Sigmoid colon (tissue), 6 donors: ENCODE measurements at regions not wholly inside any gene's neighbourhood (a gene's known extent, or its start where the extent isn't known, plus 50 kb on each side); places are given as distances from the start of the nearest gene placed in this dataset.

ENCODE experiments used
- DNase-seq: peaks from one replicate; pipeline ENCODE4 v3.0.0-alpha.2; 2019
- H3K27ac ChIP-seq, 4 donors: fragments of 200-600 bp; sonication (generic); one replicate each; pipeline ENCODE4 v1.5.1; 2016 to 2019; ENCODE audit warnings: mild to moderate bottlenecking in 1 of 4
- H3K27me3 ChIP-seq, 3 donors: fragments of 200-600 bp; sonication (generic); one replicate each; pipeline ENCODE4 v1.5.1; 2019; ENCODE audit warnings: mild to moderate bottlenecking in 1 of 3
- H3K36me3 ChIP-seq, 4 donors: fragments of 200-600 bp; sonication (generic); one replicate each; pipeline ENCODE4 v1.5.1; 2016 to 2019
- H3K4me1 ChIP-seq, 4 donors: fragments of 200-600 bp; sonication (generic); one replicate each; pipeline ENCODE4 v1.5.1; 2017 to 2019
- H3K4me3 ChIP-seq, 4 donors: fragments of 200-600 bp; sonication (generic); one replicate each; pipeline ENCODE4 v1.5.1; 2017 to 2019; ENCODE audit warnings: mild to moderate bottlenecking in 2 of 4, moderate library complexity in 1 of 4
- H3K9me3 ChIP-seq, 4 donors: fragments of 200-600 bp in 3 of 4; sonication (generic) in 3 of 4; one replicate each; pipeline versions ENCODE4 v1.5.1 to v1.6.1; 2013 to 2019
- CTCF ChIP-seq, 4 experiments: fragments of 450-650 bp in 3 of 4; fragments of 200-600 bp in 1 of 4; IDR thresholded peaks; one replicate each; pipeline ENCODE4 v1.5.1; 2016 to 2019; ENCODE audit warnings: antibody characterized with exemption in 4 of 4, mild to moderate bottlenecking in 3 of 4, moderate library complexity in 2 of 4
- EP300 ChIP-seq, 4 donors: sonication (generic); formaldehyde crosslinking; IDR thresholded peaks; one replicate each; pipeline ENCODE4 v1.6.1; 2017; ENCODE audit warnings: antibody characterized with exemption in 4 of 4
- POLR2A ChIP-seq, 2 donors: fragments of 450-650 bp; IDR thresholded peaks; one replicate each; pipeline ENCODE4 v1.6.1; 2016; ENCODE audit warnings: antibody characterized with exemption in 2 of 2, mild to moderate bottlenecking in 2 of 2, moderate library complexity in 2 of 2
- POLR2AphosphoS5 ChIP-seq, 4 donors: sonication (generic); formaldehyde crosslinking; IDR thresholded peaks; one replicate each; pipeline ENCODE4 v1.6.1; 2017; ENCODE audit warnings: antibody characterized with exemption in 4 of 4
- WGBS, 2 donors: extraction: QIAGEN DNeasy Blood & Tissue Kit; methylation state at CpG; one replicate each; pipeline ENCODE4 v1.1.7; 2013; 5-methylcytosine and 5-hydroxymethylcytosine counted together
- intact Hi-C: fragments of 100-400 bp; cut with DNase I; formaldehyde crosslinking; loops from one replicate; pipeline ENCODE4 v1.15.1; 2023
- donor health status: healthy with polysubstance abuse.
- donor health status: healthy.

- H3K4me3 ChIP-seq = no peak overlapping the region
- H3K9me3 ChIP-seq = peaks cover 0 to 3% (median 0%) of the 10 kb centered on the region in 4 donors
- DNase-seq = no peak
- no peaks in the 10 kb centered on the region for H3K4me1 ChIP-seq
- H3K27me3 ChIP-seq = no peaks in the 10 kb centered on the region
- WGBS, 2 donors = 18 to 70% methylated on average over 6 of the region's 6 CpGs
- intact Hi-C loops = no loop called here
- TF ChIP-seq CTCF (IDR thresholded peaks at IDR 0.05) = no peak
- no peak for TF ChIP-seq EP300 (IDR thresholded peaks at IDR 0.05)
- TF ChIP-seq POLR2A (IDR thresholded peaks at IDR 0.05) = no peak
- TF ChIP-seq POLR2AphosphoS5 (IDR thresholded peaks at IDR 0.05) = no peak
- no peaks in the 10 kb centered on the region for H3K36me3 ChIP-seq
- no peak overlapping the region for H3K27ac ChIP-seq
Measured at GRCh38 chr16:79473456-79473855, 127.1 kb downstream of the MAF start.

GRCh38 chr16:79472426-79472825 lies 128.1 kb downstream of the MAF start:
- intact Hi-C loops = no loop called here
- Histone ChIP-seq H3K27ac (no peak overlapping the region), H3K4me1 (no peaks in the 10 kb centered on the region), H3K36me3 (no peaks in the 10 kb centered on the region), H3K9me3 (peaks cover 0 to 3% (median 0%) of the 10 kb centered on the region in 4 donors), H3K27me3 (no peaks in the 10 kb centered on the region), H3K4me3 (no peak overlapping the region)
- DNase-seq = no peak
- TF ChIP-seq EP300 (IDR thresholded peaks at IDR 0.05) = no peak
- TF ChIP-seq POLR2A (IDR thresholded peaks at IDR 0.05) = no peak
- TF ChIP-seq POLR2AphosphoS5 (IDR thresholded peaks at IDR 0.05) = no peak
- TF ChIP-seq CTCF (IDR thresholded peaks at IDR 0.05) = no peak
- WGBS, 2 donors = 89 to 93% methylated on average over 3 of the region's 3 CpGs

- Histone ChIP-seq H3K36me3 (no peaks in the 10 kb centered on the region), H3K9me3 (peaks cover 0 to 3% (median 0%) of the 10 kb centered on the region in 4 donors), H3K4me3 (no peak overlapping the region), H3K27me3 (no peaks in the 10 kb centered on the region), H3K27ac (no peak overlapping the region), H3K4me1 (no peaks in the 10 kb centered on the region)
- peak; percentile 67 for DNase-seq
- intact Hi-C loops = no loop called here
- TF ChIP-seq POLR2A (IDR thresholded peaks at IDR 0.05) (no peak), EP300 (IDR thresholded peaks at IDR 0.05) (no peak), CTCF (IDR thresholded peaks at IDR 0.05) (no peak)
- WGBS, 2 donors = 82 to 87% methylated on average over 10 of the region's 10 CpGs
Measured at GRCh38 chr16:79469999-79470398, 130.5 kb downstream of the MAF start.

GRCh38 chr16:79468631-79469030 lies 131.9 kb downstream of the MAF start:
- 75 to 83% methylated on average over 4 of the region's 4 CpGs for WGBS, 2 donors
- TF ChIP-seq CTCF (IDR thresholded peaks at IDR 0.05) (no peak), EP300 (IDR thresholded peaks at IDR 0.05) (no peak), POLR2A (IDR thresholded peaks at IDR 0.05) (no peak), POLR2AphosphoS5 (IDR thresholded peaks at IDR 0.05) (no peak)

GRCh38 chr16:79468121-79468552 lies 132.4 kb downstream of the MAF start:
- H3K4me1 ChIP-seq = no peaks in the 10 kb centered on the region
- 64 to 84% methylated on average over 10 of the region's 10 CpGs for WGBS, 2 donors
- H3K27me3 ChIP-seq = no peaks in the 10 kb centered on the region
- TF ChIP-seq POLR2AphosphoS5 (IDR thresholded peaks at IDR 0.05) (no peak), EP300 (IDR thresholded peaks at IDR 0.05) (no peak), POLR2A (IDR thresholded peaks at IDR 0.05) (no peak), CTCF (IDR thresholded peaks at IDR 0.05) (no peak)
- no peak for DNase-seq
- H3K36me3 ChIP-seq = no peaks in the 10 kb centered on the region
- peaks cover 0 to 3% (median 0%) of the 10 kb centered on the region in 4 donors for H3K9me3 ChIP-seq
- intact Hi-C loops = no loop called here
- no peak overlapping the region for H3K27ac ChIP-seq
- H3K4me3 ChIP-seq = no peak overlapping the region

More at GRCh38 chr16:79468631-79469030, 131.9 kb downstream of the MAF start:
- H3K4me3 ChIP-seq = no peak overlapping the region
- no peaks in the 10 kb centered on the region for H3K4me1 ChIP-seq
- intact Hi-C loops = no loop called here
- no peak for DNase-seq
- H3K27ac ChIP-seq = no peak overlapping the region
- H3K27me3 ChIP-seq = no peaks in the 10 kb centered on the region
- peaks cover 0 to 3% (median 0%) of the 10 kb centered on the region in 4 donors for H3K9me3 ChIP-seq
- H3K36me3 ChIP-seq = no peaks in the 10 kb centered on the region
